ENCODE measurements at regions not wholly inside any gene's neighbourhood (a gene's known extent, or its start where the extent isn't known, plus 50 kb on each side); places are given as distances from the start of the nearest gene placed in this dataset.

DNA sequence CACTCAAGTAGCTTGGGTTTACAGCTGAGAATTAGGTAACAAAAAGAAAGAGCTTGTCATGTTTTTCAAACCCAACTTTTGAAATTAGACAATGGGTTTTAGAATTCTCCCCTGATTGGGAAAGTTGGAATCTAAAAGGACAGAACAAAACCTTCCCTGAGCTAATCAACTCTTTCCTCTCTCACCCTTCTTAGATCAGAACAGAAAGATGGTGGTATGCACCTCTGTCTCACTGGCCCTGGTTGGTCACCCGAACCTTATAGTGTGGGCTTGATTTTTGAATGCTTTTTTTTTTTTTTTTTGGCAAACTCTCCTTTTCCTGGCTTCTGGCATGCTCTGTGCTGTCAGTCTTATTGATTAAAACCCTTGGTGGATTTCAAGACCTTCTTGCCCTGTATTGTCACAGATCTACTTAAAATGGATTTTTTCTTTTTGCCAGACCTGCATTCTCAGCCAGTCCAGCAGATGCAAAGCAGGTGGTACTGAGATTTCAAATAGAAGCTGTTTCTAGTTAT, 251.1 kb upstream of the RMST start:
- no peak overlapping the region for H3K4me3 ChIP-seq (ENCODE audit: low read length)
- H3K27ac ChIP-seq (ENCODE audit: low read length), result no peak overlapping the region
- no peaks in the 10 kb centered on the region for H3K4me1 ChIP-seq (ENCODE audit: control insufficient read depth, insufficient read depth, low read length)
- no peak for DNase-seq
- H3K27me3 ChIP-seq (ENCODE audit: control insufficient read depth, insufficient read depth, low read length), result no peaks in the 10 kb centered on the region
- WGBS (ENCODE audit: insufficient coverage, low lambda C conversion rate), result no CpG with 5 or more reads among the region's 1 CpG
- no peaks in the 10 kb centered on the region for H3K36me3 ChIP-seq (ENCODE audit: control insufficient read depth, insufficient read depth, low read length)
- H3K9me3 ChIP-seq (ENCODE audit: control insufficient read depth, low read depth, low read length), result no peaks in the 10 kb centered on the region

DNA sequence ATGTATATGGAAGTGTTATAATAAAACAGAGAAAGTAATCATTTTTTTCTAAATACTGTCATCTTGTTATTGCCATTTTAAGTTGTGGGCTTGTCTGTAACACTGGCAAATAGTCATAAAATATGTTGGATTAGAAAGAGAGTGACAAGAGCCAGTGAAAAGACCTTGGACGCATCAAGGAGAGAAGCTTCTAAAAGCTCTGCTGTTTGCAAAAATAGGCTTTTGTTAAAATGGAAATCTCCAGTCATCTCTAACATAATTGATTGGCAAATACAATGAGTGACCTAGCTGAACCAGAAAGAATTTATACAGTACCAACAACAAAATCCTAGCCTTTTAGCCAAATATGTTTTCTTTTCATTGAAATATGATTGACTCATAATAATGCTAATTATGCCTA, 245.8 kb upstream of the RMST start:
- no peaks in the 10 kb centered on the region for H3K36me3 ChIP-seq (ENCODE audit: control insufficient read depth, insufficient read depth, low read length)
- DNase-seq, result no peak

DNA sequence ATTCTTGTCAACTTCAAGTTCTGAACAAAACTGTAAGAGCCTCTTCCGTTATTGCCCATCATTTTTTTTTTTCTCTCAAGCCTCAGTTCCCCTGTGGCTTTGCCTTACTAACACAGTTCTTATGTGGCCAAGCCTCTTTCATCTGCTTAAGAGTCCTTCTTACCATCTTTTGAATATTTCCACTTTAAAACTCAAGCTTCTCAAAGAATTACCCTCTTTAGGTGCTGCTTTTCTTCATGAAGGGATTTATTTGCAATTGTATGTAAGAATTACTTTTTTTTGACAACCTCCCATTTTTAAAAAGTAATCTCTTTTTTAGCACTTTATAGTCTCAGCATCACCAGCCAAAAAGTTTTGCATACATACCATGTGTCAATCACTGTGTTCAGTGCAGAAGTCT, 240.2 kb upstream of the RMST start:
- DNase-seq, result no peak
- no peaks in the 10 kb centered on the region for H3K9me3 ChIP-seq (ENCODE audit: control insufficient read depth, low read depth, low read length)
- H3K27ac ChIP-seq (ENCODE audit: low read length), result no peak overlapping the region
- no peak overlapping the region for H3K4me3 ChIP-seq (ENCODE audit: low read length)
- no peaks in the 10 kb centered on the region for H3K27me3 ChIP-seq (ENCODE audit: control insufficient read depth, insufficient read depth, low read length)
- H3K36me3 ChIP-seq (ENCODE audit: control insufficient read depth, insufficient read depth, low read length), result no peaks in the 10 kb centered on the region
- WGBS (ENCODE audit: insufficient coverage, low lambda C conversion rate), result 91% methylated on average over 1 of the region's 1 CpG
- H3K4me1 ChIP-seq (ENCODE audit: control insufficient read depth, insufficient read depth, low read length), result no peaks in the 10 kb centered on the region

More for the DNA sequence above, 245.8 kb upstream of the RMST start:
- H3K27ac ChIP-seq (ENCODE audit: low read length), result no peak overlapping the region
- H3K4me3 ChIP-seq (ENCODE audit: low read length), result no peak overlapping the region
- no CpG with 5 or more reads among the region's 1 CpG for WGBS (ENCODE audit: insufficient coverage, low lambda C conversion rate)
- no peaks in the 10 kb centered on the region for H3K9me3 ChIP-seq (ENCODE audit: control insufficient read depth, low read depth, low read length)
- H3K4me1 ChIP-seq (ENCODE audit: control insufficient read depth, insufficient read depth, low read length), result no peaks in the 10 kb centered on the region
- no peaks in the 10 kb centered on the region for H3K27me3 ChIP-seq (ENCODE audit: control insufficient read depth, insufficient read depth, low read length)

DNA sequence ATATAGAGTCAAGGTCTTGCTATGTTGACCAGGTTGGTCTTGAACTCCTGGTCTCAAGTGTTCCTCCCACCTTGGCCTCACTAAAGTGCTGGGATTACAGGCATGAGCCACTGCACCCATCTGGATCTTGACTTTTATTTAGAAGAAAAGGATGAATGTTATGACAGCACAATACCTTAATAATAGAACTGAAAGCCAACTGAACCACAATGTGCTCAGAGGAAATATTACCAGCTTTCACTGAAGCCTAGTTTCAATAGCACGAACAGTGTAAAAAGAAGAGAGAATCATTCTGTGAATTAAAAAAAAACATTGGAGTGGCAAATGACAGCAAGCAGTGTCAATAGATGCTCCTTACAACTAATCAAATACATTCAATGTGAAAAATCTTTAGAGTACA, 239.2 kb upstream of the RMST start:
- DNase-seq, result no peak
- no peak overlapping the region for H3K4me3 ChIP-seq (ENCODE audit: low read length)
- no peaks in the 10 kb centered on the region for H3K36me3 ChIP-seq (ENCODE audit: control insufficient read depth, insufficient read depth, low read length)
- no peaks in the 10 kb centered on the region for H3K9me3 ChIP-seq (ENCODE audit: control insufficient read depth, low read depth, low read length)
- WGBS (ENCODE audit: insufficient coverage, low lambda C conversion rate), result 100% methylated on average over 1 of the region's 1 CpG
- no peak overlapping the region for H3K27ac ChIP-seq (ENCODE audit: low read length)
- H3K27me3 ChIP-seq (ENCODE audit: control insufficient read depth, insufficient read depth, low read length), result no peaks in the 10 kb centered on the region
- no peaks in the 10 kb centered on the region for H3K4me1 ChIP-seq (ENCODE audit: control insufficient read depth, insufficient read depth, low read length)

DNA sequence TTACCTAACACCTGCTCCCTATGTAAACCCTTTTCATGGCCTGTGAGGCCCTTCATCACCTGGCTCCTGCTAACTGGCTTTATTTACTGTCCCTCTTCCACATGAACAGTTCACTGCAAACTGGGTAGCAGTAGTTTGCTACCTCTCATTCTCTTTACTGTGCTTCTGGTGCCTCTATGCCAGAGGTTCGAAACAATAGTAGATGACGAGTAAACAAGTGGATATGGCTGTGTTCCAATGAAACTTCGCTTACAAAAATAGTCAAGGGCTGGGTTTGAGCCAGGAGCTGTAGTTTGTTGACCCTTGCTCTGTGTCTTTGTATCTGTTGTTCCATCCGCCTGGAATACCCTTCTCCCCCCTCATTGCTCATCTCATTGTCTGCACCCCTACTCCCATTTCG, 233.6 kb upstream of the RMST start:
- H3K4me1 ChIP-seq (ENCODE audit: control insufficient read depth, insufficient read depth, low read length), result no peaks in the 10 kb centered on the region
- WGBS (ENCODE audit: insufficient coverage, low lambda C conversion rate), result 88% methylated on average over 5 of the region's 5 CpGs
- H3K27me3 ChIP-seq (ENCODE audit: control insufficient read depth, insufficient read depth, low read length), result no peaks in the 10 kb centered on the region
- no peak overlapping the region for H3K4me3 ChIP-seq (ENCODE audit: low read length)
- no peaks in the 10 kb centered on the region for H3K9me3 ChIP-seq (ENCODE audit: control insufficient read depth, low read depth, low read length)
- H3K27ac ChIP-seq (ENCODE audit: low read length), result no peak overlapping the region
- H3K36me3 ChIP-seq (ENCODE audit: control insufficient read depth, insufficient read depth, low read length), result no peaks in the 10 kb centered on the region
- DNase-seq, result no peak

DNA sequence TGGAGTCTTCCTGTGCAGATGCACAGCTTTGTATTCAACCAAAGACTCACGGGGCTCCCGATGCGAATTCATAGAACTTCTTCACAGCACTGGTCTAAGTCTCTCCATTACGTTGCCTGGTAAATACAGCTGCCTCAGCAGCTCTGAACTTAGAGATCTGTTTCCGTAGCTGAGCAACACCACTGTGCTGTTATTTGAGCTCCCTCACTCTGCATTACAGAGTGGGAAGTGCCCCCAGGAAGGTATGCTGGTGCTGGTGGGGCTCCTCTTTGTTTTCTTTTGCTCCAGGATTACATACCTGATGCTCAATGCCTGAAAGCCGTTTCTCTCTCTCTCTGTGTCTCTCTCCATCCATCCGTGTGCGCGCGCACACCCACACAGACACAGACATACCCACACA, 227.5 kb upstream of the RMST start:
- Histone ChIP-seq H3K4me3 (ENCODE audit: low read length) (no peak overlapping the region), H3K4me1 (ENCODE audit: control insufficient read depth, insufficient read depth, low read length) (no peaks in the 10 kb centered on the region), H3K27me3 (ENCODE audit: control insufficient read depth, insufficient read depth, low read length) (no peaks in the 10 kb centered on the region), H3K9me3 (ENCODE audit: control insufficient read depth, low read depth, low read length) (no peaks in the 10 kb centered on the region), H3K36me3 (ENCODE audit: control insufficient read depth, insufficient read depth, low read length) (no peaks in the 10 kb centered on the region), H3K27ac (ENCODE audit: low read length) (no peak overlapping the region)
- WGBS (ENCODE audit: insufficient coverage, low lambda C conversion rate), result no CpG with 5 or more reads among the region's 10 CpGs
- no peak for DNase-seq

DNA sequence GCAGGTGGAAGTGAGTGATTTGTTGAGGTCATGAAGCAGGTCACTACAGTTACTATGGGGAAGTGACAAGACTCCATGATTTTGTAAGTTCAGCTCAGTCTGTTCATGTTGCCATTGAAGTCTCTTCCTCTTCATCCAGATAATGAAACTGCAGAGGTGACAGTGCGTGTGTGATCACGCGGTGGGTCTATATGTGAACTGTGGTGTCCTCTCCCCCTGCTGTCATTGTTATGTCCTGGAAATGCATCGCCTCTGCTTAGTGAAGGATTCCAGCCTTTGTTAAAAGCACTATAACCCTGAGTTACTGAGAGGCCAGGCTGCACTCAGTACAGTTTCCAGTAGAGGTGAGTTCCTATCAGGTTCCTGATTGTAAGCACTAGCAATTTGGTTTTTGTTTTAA, 216.2 kb upstream of the RMST start:
- no peak overlapping the region for H3K4me3 ChIP-seq (ENCODE audit: low read length)
- peak in 1 of 2 donors; percentile 4 for DNase-seq
- H3K27me3 ChIP-seq (ENCODE audit: control insufficient read depth, insufficient read depth, low read length), result no peaks in the 10 kb centered on the region
- H3K27ac ChIP-seq (ENCODE audit: low read length), result no peak overlapping the region
- no peaks in the 10 kb centered on the region for H3K9me3 ChIP-seq (ENCODE audit: control insufficient read depth, low read depth, low read length)
- no CpG with 5 or more reads among the region's 4 CpGs for WGBS (ENCODE audit: insufficient coverage, low lambda C conversion rate)
- no peaks in the 10 kb centered on the region for H3K36me3 ChIP-seq (ENCODE audit: control insufficient read depth, insufficient read depth, low read length)
- no peaks in the 10 kb centered on the region for H3K4me1 ChIP-seq (ENCODE audit: control insufficient read depth, insufficient read depth, low read length)

DNA sequence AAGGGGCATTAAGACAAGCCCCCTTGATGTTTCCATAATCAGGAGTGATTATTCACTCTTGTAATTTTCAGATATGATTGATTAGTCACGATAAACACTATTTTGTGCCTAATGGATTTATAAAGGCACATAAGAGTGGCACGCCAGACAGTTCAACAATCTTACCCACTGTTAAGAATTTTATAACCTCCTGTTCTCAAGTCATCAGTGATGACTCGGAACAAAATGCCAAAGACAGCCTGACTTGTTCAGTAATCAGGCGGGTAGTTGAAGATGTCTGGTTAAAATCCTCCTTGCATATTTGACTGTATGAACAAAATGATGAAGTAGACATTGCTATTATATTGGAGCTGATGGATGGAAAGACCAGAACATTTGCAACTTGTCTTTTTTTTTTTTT, 212.1 kb upstream of the RMST start:
- no peaks in the 10 kb centered on the region for H3K9me3 ChIP-seq (ENCODE audit: control insufficient read depth, low read depth, low read length)
- DNase-seq, result no peak
- no peak overlapping the region for H3K4me3 ChIP-seq (ENCODE audit: low read length)
- no peak overlapping the region for H3K27ac ChIP-seq (ENCODE audit: low read length)
- no peaks in the 10 kb centered on the region for H3K27me3 ChIP-seq (ENCODE audit: control insufficient read depth, insufficient read depth, low read length)
- no peaks in the 10 kb centered on the region for H3K4me1 ChIP-seq (ENCODE audit: control insufficient read depth, insufficient read depth, low read length)
- WGBS (ENCODE audit: insufficient coverage, low lambda C conversion rate), result no CpG with 5 or more reads among the region's 4 CpGs
- no peaks in the 10 kb centered on the region for H3K36me3 ChIP-seq (ENCODE audit: control insufficient read depth, insufficient read depth, low read length)

DNA sequence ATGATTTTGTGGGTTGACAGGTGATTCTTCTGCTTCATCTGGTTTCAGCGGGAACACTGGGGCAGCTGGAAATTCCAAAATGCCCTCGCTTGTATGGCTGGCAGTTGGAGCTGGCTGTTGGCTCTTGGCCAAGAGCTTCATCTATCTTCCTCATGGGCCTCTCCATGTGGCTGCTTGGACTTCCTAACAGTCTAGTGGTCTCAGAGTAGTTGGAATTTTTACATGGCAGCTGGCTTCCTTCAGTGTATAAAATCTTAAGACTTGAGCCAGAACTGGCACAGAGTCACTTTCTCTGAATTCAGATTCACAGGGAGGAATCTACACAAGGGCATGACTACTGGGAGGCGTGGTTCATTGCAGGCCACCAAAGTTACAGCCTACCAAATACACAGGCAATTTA, 204.9 kb upstream of the RMST start:
- no peak for DNase-seq
- Histone ChIP-seq H3K4me3 (ENCODE audit: low read length) (no peak overlapping the region), H3K27me3 (ENCODE audit: control insufficient read depth, insufficient read depth, low read length) (no peaks in the 10 kb centered on the region), H3K9me3 (ENCODE audit: control insufficient read depth, low read depth, low read length) (no peaks in the 10 kb centered on the region), H3K36me3 (ENCODE audit: control insufficient read depth, insufficient read depth, low read length) (no peaks in the 10 kb centered on the region), H3K27ac (ENCODE audit: low read length) (no peak overlapping the region), H3K4me1 (ENCODE audit: control insufficient read depth, insufficient read depth, low read length) (no peaks in the 10 kb centered on the region)
- WGBS (ENCODE audit: insufficient coverage, low lambda C conversion rate), result no CpG with 5 or more reads among the region's 3 CpGs

DNA sequence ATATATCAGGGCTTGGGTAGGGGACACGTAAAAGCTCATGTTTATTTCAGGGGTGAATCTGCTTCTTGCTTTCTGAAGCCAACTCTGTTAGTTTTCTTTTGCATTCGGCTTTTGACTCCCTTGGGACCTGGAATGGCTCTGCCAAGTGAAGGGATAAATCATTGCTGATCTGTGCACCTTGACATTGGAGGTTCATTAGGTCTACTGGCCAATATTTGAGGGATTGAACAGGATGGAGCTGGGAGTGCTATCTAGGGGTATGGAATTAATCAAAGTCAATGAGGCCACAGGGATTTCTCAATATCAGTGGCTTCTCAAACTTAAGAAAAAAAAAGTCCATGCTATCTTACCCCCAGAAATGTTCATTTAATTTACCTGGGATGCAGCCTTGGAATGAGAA, 203.5 kb upstream of the RMST start:
- Histone ChIP-seq H3K27me3 (ENCODE audit: control insufficient read depth, insufficient read depth, low read length) (no peaks in the 10 kb centered on the region), H3K4me3 (ENCODE audit: low read length) (no peak overlapping the region), H3K4me1 (ENCODE audit: control insufficient read depth, insufficient read depth, low read length) (no peaks in the 10 kb centered on the region), H3K9me3 (ENCODE audit: control insufficient read depth, low read depth, low read length) (no peaks in the 10 kb centered on the region), H3K27ac (ENCODE audit: low read length) (no peak overlapping the region), H3K36me3 (ENCODE audit: control insufficient read depth, insufficient read depth, low read length) (no peaks in the 10 kb centered on the region)
- no CpG with 5 or more reads among the region's 2 CpGs for WGBS (ENCODE audit: insufficient coverage, low lambda C conversion rate)
- DNase-seq, result no peak

DNA sequence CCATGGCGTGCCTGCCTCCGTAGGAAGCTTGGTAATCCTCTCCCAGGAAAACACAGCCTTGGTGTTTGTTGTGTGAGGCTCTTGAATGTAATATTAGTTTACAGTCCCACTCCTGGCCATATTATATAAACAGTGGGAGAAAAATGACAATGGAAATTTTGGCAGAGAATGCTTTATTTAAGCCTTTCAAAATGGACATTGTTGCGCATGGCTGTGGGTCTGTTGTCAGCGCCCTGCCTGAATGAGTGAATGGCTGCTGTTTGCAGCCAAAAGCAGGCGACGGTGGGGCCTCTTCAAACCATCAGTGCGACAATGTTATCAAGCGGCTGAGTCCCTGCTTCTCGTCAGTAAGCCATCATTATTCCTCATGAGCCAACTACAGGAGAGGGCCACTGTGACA, 201.8 kb upstream of the RMST start:
- no peak overlapping the region for H3K4me3 ChIP-seq (ENCODE audit: low read length)
- no peak for DNase-seq
- no peaks in the 10 kb centered on the region for H3K4me1 ChIP-seq (ENCODE audit: control insufficient read depth, insufficient read depth, low read length)
- no peak overlapping the region for H3K27ac ChIP-seq (ENCODE audit: low read length)
- no peaks in the 10 kb centered on the region for H3K27me3 ChIP-seq (ENCODE audit: control insufficient read depth, insufficient read depth, low read length)
- no peaks in the 10 kb centered on the region for H3K9me3 ChIP-seq (ENCODE audit: control insufficient read depth, low read depth, low read length)
- 89% methylated on average over 3 of the region's 9 CpGs for WGBS (ENCODE audit: insufficient coverage, low lambda C conversion rate)
- no peaks in the 10 kb centered on the region for H3K36me3 ChIP-seq (ENCODE audit: control insufficient read depth, insufficient read depth, low read length)

Measured in large intestine (tissue), 3 donors.